SK-N-MC (cell line): ENCODE measurements at regions not wholly inside any gene's neighbourhood (a gene's known extent, or its start where the extent isn't known, plus 50 kb on each side); places are given as distances from the start of the nearest gene placed in this dataset.

ENCODE experiments used
- EZH2 ChIP-seq: fragments of 200-600 bp; sonication (generic); IDR thresholded peaks from one replicate; pipeline ENCODE4 v1.6.1; 2017; ENCODE audit warnings: antibody characterized with exemption
- POLR2AphosphoS5 ChIP-seq: IDR thresholded peaks from 2 replicates; pipeline ENCODE4 v1.6.1; 2012; ENCODE audit warnings: mild to moderate bottlenecking, low read depth, low read length, borderline replicate concordance

DNA sequence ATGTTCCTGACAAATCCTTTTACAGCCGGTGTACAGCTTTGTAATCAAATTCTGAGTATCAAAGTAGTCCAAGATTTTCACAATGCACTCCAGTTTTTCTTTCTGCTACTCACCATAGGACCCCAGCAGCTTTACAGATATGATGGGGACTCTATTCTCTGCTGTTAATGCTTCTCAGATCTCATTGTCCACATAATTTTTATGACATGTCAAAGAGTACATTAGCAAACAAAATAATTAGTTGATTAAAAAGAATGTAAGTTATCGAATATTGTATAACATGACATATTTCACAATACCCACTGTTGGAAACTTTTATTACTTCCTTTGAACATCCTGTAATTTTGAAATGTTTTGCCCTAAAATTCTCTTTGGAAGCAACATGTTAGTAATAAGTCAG is 81.4 kb upstream of the KIAA1217 start:
- TF ChIP-seq EZH2 (no peak), POLR2AphosphoS5 (no peak)
